GM21529 (cell line): ENCODE measurements at regions not wholly inside any gene's neighbourhood (a gene's known extent, or its start where the extent isn't known, plus 50 kb on each side); places are given as distances from the start of the nearest gene placed in this dataset.

ENCODE experiments used
- ATAC-seq: cut with Tn5 transposase; IDR thresholded peaks from one replicate; pipeline ENCODE4 v1.9.1; 2021; ENCODE audit not compliant: unreplicated experiment

GRCh38 chr3:28940530-28940929 lies 340.3 kb upstream of the RBMS3 start:
- ATAC-seq: peak; percentile 91

DNA sequence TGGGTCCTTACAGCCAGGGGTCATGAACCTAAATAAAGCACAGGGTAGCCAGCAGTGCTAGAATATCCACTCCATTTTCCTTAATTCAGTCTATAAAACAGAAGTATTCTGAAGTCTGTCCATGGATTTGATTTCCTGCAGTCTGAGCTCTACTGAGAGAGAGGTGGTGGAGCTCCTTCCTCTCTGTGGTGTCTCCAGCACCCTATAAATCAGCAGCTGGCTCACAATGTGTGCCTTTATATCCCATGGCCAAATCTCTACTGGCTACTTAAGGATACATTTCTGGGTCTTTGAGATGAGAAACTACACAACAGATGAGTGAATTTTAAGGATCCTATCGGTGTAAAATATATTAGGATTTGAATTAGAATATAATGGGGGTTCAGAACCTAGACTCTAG lies 339.9 kb upstream of the RBMS3 start:
- ATAC-seq: peak; percentile 17

DNA sequence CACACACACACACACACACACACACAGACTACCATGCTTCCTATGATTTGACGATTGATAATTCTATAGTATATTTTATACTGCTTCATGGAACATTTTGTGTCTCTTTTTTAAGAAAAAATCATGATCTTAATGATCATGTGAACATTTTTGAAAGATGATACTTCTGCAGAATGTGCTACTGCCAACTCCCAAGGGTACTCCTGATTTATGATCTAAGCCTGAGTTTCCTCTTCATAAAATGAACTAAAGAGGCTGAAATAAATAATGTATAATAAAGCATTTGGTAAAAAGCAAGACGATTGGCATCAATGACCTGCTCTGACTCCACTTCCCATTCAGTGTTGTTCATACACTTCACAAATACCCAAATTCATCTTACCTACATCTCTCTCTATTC lies 333.8 kb upstream of the RBMS3 start:
- ATAC-seq: no peak

DNA sequence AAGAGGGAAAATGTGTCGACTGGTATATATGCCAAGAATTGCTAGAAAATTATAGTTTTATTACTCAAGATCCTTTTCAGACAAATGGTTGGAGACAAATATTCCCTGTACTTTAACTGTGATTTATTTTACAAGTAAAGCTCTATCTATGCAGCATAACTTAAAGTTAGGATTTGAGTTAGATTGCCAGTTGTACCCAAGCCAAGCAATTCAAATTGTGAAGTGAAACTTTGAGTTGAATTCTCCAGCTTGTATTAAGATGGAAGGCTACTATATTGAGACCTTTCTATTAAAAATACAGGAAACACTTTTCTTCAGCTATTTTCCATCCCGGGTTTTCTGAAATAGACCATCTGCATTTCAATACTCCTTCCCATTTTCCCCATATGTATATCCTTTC lies 333.1 kb upstream of the RBMS3 start:
- ATAC-seq: no peak

- ATAC-seq: no peak
Measured at GRCh38 chr3:28948685-28949084, 332.2 kb upstream of the RBMS3 start.

- ATAC-seq: no peak
Measured at GRCh38 chr3:28949580-28949979, 331.3 kb upstream of the RBMS3 start.

- ATAC-seq: no peak
Measured at GRCh38 chr3:28950614-28951013, 330.3 kb upstream of the RBMS3 start.

DNA sequence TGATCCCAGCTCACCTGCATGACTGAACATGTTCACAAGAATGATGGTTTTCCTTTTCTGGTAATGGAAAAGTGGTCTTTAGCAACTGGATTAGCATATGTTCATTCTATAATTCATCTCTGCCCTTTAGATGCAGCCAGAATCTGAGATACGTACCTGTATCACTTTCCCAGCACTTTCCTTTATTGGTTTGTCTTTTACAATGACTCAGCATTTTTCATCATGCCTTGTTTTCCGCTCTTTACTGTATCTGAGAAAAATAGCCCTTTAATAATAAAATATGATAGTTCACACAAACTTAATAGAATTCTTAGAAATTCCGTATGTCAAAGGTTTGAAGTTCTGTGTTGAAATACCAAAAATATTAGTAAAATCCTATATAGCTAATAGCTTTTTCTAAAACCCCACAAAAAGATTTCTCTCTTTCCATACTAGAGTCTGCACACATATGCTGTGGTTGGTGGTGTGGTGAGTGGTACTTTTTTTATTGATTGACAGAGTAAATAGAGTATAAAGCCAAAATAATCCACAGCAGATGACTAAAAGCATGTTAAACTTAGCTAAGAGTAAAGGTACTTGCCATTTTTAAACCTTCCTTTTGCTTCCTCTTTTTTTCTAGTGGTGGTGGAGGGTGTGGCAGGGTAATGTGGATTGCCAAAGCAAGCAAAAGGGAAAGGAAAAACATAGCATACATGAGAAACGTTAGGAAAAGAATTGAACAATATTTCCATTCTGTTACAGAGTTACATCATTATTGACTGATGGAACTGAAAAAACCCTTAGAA lies 328.9 kb upstream of the RBMS3 start:
- ATAC-seq: no peak

DNA sequence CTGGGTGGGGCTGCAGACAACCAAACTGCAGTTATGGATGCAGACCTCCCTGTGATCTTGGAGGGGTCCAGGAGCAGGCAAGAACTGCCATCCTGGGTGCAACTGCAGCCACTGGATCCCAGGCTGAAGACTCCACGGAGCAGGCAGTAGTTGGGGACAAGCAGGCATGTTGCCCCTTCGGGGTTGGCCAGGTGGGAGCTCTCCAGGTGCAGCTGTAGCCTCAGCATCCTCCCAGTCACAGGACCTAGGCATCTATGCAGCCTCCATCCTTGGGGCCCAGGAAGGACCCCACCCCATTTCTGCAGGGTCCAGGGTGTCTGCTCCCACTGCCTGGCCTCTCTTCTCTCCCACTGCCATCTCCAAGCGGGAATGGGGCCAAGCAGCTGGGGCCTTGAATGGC lies 322.2 kb upstream of the RBMS3 start:
- no peak for ATAC-seq

GRCh38 chr3:28971156-28971555 lies 309.7 kb upstream of the RBMS3 start:
- no peak for ATAC-seq

DNA sequence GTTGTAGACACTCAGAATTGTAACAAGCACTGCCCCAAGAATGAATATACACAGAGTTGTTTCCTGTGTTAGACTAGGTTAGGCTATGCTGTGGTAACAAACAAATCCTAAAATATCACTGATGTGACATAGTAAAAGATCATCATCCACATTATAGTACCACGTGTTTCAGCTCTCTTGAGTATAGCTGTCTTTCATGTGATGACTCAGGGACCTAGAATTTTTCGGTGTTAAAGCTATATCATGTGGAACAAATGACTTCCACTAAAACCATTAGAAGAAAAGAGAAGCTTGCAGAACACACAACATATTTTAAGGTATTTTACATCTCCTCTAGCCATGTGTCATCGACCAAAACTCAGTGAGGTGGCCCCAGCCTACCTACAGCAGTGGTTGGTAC lies 307.9 kb upstream of the RBMS3 start:
- ATAC-seq: no peak

- no peak for ATAC-seq
Measured at GRCh38 chr3:28973609-28974008, 307.3 kb upstream of the RBMS3 start.

- no peak for ATAC-seq
Measured at GRCh38 chr3:28978092-28978491, 302.8 kb upstream of the RBMS3 start.

- ATAC-seq: no peak
Measured at GRCh38 chr3:28980131-28980530, 300.7 kb upstream of the RBMS3 start.

GRCh38 chr3:28980631-28981030 lies 300.2 kb upstream of the RBMS3 start:
- ATAC-seq: no peak

- peak; percentile 92 for ATAC-seq
Measured at GRCh38 chr3:28982906-28983305, 298.0 kb upstream of the RBMS3 start.

- ATAC-seq: no peak
Measured at GRCh38 chr3:28986922-28987321, 293.9 kb upstream of the RBMS3 start.

GRCh38 chr3:28989646-28990089 lies 291.2 kb upstream of the RBMS3 start:
- peak; percentile 92 for ATAC-seq

GRCh38 chr3:28994161-28994905 lies 286.5 kb upstream of the RBMS3 start:
- no peak for ATAC-seq

DNA sequence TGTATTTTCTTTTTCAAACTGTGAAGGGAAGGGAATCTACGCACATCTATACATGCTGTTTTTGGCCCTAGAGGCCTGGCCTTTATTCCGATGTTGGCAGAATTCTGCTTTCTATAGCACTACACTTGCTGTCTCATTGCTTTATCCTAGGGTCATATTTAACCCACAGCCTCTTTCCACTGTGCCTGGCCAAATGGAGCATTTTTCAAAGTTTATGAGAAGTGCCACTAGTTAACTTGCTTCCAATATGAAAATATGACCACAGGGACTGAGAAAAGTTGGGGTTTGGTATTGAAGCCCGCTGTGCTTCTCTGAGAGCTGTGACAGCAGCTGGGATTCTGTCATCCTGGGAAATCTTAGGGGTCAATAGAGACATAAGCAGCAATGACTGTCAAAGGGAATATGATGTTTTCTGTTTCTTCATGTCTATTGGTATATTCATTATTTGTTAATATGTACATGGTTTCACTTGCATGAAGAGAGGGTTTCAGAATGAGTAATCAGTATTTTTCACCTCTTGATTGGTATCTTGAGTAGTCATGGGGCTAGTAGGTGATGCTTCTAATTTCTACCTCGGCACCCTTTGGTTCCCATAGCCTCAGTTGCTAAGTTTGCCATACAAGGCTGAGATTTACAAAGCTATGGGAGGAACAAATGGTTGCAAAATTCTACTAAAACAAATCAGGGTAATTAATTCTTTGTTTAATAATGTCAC lies 275.8 kb upstream of the RBMS3 start:
- ATAC-seq: peak; percentile 99

- no peak for ATAC-seq
Measured at GRCh38 chr3:29005862-29006261, 275.0 kb upstream of the RBMS3 start.

DNA sequence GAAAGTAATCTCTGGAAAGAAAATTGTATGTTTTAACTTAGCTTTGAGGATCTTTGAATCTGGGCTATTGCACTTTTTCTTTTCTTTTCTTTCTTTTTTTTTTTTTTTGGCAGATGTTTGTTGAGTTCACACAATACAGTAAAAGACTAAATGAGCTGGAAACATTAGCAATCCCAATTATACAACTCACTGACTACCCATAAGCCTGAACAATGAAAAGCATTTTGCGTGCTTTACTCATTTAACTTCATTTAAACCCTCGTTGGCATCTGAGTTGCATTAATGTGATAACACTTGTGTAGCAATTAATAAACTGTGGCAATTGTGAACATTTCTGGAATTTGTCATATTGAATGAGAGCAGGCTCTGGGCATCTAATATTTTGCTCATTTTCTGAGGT lies 269.4 kb upstream of the RBMS3 start:
- no peak for ATAC-seq
